ENCODE measurements at regions not wholly inside any gene's neighbourhood (a gene's known extent, or its start where the extent isn't known, plus 50 kb on each side); places are given as distances from the start of the nearest gene placed in this dataset.

- CTCF ChIA-PET = no interaction called here
- POLR2A ChIA-PET = no interaction called here
Observed at GRCh38 chr14:83798421-83798820, 1731.5 kb upstream of the FLRT2 start.

GRCh38 chr14:83799233-83799632, 1730.7 kb upstream of the FLRT2 start:
- ChIA-PET POLR2A (interaction anchor here (0.5 kb wide), 1 partner anchor 133 kb away, joined by 3 read pairs; no protein-coding TSS in a partner anchor), CTCF (no interaction called here)

- CTCF ChIA-PET = no interaction called here
- POLR2A ChIA-PET = no interaction called here
Observed at GRCh38 chr14:83814896-83815295, 1715.0 kb upstream of the FLRT2 start.

- ChIA-PET CTCF (no interaction called here), POLR2A (no interaction called here)
Observed at GRCh38 chr14:83816761-83817160, 1713.2 kb upstream of the FLRT2 start.

GRCh38 chr14:83825843-83826242, 1704.1 kb upstream of the FLRT2 start:
- POLR2A ChIA-PET = no interaction called here
- CTCF ChIA-PET = no interaction called here

- POLR2A ChIA-PET = no interaction called here
- CTCF ChIA-PET = no interaction called here
Observed at GRCh38 chr14:83826838-83827237, 1703.1 kb upstream of the FLRT2 start.

GRCh38 chr14:83827383-83827782, 1702.6 kb upstream of the FLRT2 start:
- CTCF ChIA-PET = no interaction called here
- POLR2A ChIA-PET = no interaction called here

GRCh38 chr14:83828406-83828805, 1701.5 kb upstream of the FLRT2 start:
- ChIA-PET POLR2A (no interaction called here), CTCF (no interaction called here)

GRCh38 chr14:83830316-83830715, 1699.6 kb upstream of the FLRT2 start:
- CTCF ChIA-PET = no interaction called here

GRCh38 chr14:83838226-83838625, 1691.7 kb upstream of the FLRT2 start:
- ChIA-PET CTCF (no interaction called here), POLR2A (no interaction called here)

More at GRCh38 chr14:83830316-83830715, 1699.6 kb upstream of the FLRT2 start:
- POLR2A ChIA-PET = no interaction called here

- CTCF ChIA-PET = no interaction called here
- POLR2A ChIA-PET = no interaction called here
Observed at GRCh38 chr14:83842547-83842946, 1687.4 kb upstream of the FLRT2 start.

GRCh38 chr14:83847102-83847501, 1682.8 kb upstream of the FLRT2 start:
- POLR2A ChIA-PET = no interaction called here
- CTCF ChIA-PET = no interaction called here

GRCh38 chr14:83850092-83850491, 1679.9 kb upstream of the FLRT2 start:
- POLR2A ChIA-PET = no interaction called here
- CTCF ChIA-PET = no interaction called here

- ChIA-PET POLR2A (no interaction called here), CTCF (no interaction called here)
Observed at GRCh38 chr14:83856334-83856733, 1673.6 kb upstream of the FLRT2 start.

- ChIA-PET POLR2A (no interaction called here), CTCF (no interaction called here)
Observed at GRCh38 chr14:83860631-83861155, 1669.3 kb upstream of the FLRT2 start.

- ChIA-PET POLR2A (no interaction called here), CTCF (no interaction called here)
Observed at GRCh38 chr14:83863042-83863774, 1666.7 kb upstream of the FLRT2 start.

- CTCF ChIA-PET = no interaction called here
- POLR2A ChIA-PET = no interaction called here
Observed at GRCh38 chr14:83864106-83864505, 1665.8 kb upstream of the FLRT2 start.

- CTCF ChIA-PET = no interaction called here
- POLR2A ChIA-PET = no interaction called here
Observed at GRCh38 chr14:83867566-83868225, 1662.2 kb upstream of the FLRT2 start.

GRCh38 chr14:83870546-83871270, 1659.2 kb upstream of the FLRT2 start:
- ChIA-PET POLR2A (no interaction called here), CTCF (no interaction called here)

- ChIA-PET CTCF (no interaction called here), POLR2A (no interaction called here)
Observed at GRCh38 chr14:83873669-83874068, 1656.3 kb upstream of the FLRT2 start.

GRCh38 chr14:83874662-83875061, 1655.3 kb upstream of the FLRT2 start:
- POLR2A ChIA-PET = no interaction called here
- CTCF ChIA-PET = no interaction called here
